Calu3 (cell line): ENCODE measurements at regions not wholly inside any gene's neighbourhood (a gene's known extent, or its start where the extent isn't known, plus 50 kb on each side); places are given as distances from the start of the nearest gene placed in this dataset.

Source experiments
- BruUV-seq: library from RNA; stranded (reverse); fragments of 400-500 nt; replicated peaks from 2 replicates; lab custom pipeline; 2021; lab: Mats Ljungman, UMichigan
- CTCF ChIA-PET: fragments of 300-600 bp; sonication (Branson Sonifier 250); formaldehyde crosslinking; loops from one replicate; lab custom pipeline; 2022; ENCODE audit warnings: antibody characterized with exemption; lab: Charles Lee
- DNase-seq: peaks from one replicate; pipeline ENCODE4 v3.0.0; 2022
- H3K27ac Mint-ChIP-seq: one replicate; pipeline ENCODE4 v1.8.0; 2022; ENCODE audit warnings: mixed read lengths; ENCODE audit not compliant: unreplicated experiment
- H3K27me3 Mint-ChIP-seq: one replicate; pipeline ENCODE4 v1.8.0; 2022; ENCODE audit warnings: mixed read lengths; ENCODE audit not compliant: unreplicated experiment
- H3K36me3 Mint-ChIP-seq: one replicate; pipeline ENCODE4 v1.8.0; 2022; ENCODE audit warnings: mild to moderate bottlenecking, moderate library complexity, mixed read lengths; ENCODE audit not compliant: insufficient read depth, unreplicated experiment
- H3K4me1 Mint-ChIP-seq: one replicate; pipeline ENCODE4 v1.8.0; 2022; ENCODE audit warnings: mild to moderate bottlenecking, low read depth, mixed read lengths; ENCODE audit not compliant: unreplicated experiment
- H3K4me3 Mint-ChIP-seq: one replicate; pipeline ENCODE4 v1.8.0; 2022; ENCODE audit warnings: mild to moderate bottlenecking, low read depth, moderate library complexity, mixed read lengths; ENCODE audit not compliant: unreplicated experiment
- H3K9me3 Mint-ChIP-seq: one replicate; pipeline ENCODE4 v1.8.0; 2022; ENCODE audit warnings: low read depth, mixed read lengths; ENCODE audit not compliant: unreplicated experiment
- intact Hi-C: fragments of 100-400 bp; cut with micrococcal nuclease; formaldehyde crosslinking; loops from one replicate; pipeline ENCODE4 v1.10.0; 2022; ENCODE audit not compliant: unreplicated experiment
- TF ChIP-seq, protein P1 (sequence below): fragments of 200-600 bp; IDR thresholded peaks from one replicate; pipeline ENCODE4 v1.8.0; 2022; ENCODE audit warnings: antibody characterized with exemption; ENCODE audit not compliant: unreplicated experiment

DNA sequence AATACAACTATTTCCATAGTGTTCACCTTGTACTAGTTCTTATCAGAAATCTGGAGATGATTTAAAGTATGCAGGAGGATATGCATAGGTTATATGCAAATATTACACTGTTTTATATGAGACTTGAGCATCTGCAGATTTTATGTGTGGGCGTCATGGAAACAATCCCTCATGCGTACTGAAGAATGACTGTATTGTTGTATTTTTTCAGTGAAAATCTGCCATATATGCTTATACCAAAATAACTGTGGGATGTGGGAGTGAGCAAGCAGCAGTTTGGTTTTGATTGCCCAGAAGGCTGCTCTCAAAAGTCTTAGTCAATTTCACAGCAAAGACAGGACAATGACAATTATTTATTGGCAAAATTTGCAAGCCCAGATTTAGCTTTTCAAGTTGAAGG is 238.8 kb upstream of the PCDH20 start:
- CTCF ChIA-PET: no interaction called here
- intact Hi-C loops: no loop called here
- Mint-ChIP-seq H3K27me3 (no peaks in the 10 kb centered on the region), H3K27ac (no peak overlapping the region), H3K36me3 (no peaks in the 10 kb centered on the region), H3K4me1 (no peaks in the 10 kb centered on the region), H3K9me3 (peaks cover 3% of the 10 kb centered on the region), H3K4me3 (no peak overlapping the region)
- TF ChIP-seq, protein P1, sequence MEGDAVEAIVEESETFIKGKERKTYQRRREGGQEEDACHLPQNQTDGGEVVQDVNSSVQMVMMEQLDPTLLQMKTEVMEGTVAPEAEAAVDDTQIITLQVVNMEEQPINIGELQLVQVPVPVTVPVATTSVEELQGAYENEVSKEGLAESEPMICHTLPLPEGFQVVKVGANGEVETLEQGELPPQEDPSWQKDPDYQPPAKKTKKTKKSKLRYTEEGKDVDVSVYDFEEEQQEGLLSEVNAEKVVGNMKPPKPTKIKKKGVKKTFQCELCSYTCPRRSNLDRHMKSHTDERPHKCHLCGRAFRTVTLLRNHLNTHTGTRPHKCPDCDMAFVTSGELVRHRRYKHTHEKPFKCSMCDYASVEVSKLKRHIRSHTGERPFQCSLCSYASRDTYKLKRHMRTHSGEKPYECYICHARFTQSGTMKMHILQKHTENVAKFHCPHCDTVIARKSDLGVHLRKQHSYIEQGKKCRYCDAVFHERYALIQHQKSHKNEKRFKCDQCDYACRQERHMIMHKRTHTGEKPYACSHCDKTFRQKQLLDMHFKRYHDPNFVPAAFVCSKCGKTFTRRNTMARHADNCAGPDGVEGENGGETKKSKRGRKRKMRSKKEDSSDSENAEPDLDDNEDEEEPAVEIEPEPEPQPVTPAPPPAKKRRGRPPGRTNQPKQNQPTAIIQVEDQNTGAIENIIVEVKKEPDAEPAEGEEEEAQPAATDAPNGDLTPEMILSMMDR: no peak
- DNase-seq: no peak
- BruUV-seq: no TSS peak

DNA sequence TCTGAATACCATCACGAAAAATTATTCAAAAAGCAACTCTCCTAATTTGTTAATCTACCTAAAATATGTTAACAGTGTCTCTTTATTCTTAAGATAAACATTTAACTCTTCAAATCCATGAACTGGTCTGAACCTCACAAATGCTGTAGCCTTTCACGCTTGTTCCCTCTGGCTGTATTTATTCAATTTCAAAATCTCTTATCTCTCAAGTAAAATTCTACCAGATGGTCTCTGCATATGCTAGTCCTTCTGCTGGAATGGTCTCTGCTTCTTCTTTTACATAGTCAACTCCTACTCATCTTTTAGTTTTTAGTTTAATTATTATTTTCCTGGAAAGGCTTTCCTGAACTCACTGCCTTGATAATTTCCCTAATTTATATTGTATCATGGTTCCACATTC is 232.9 kb upstream of the PCDH20 start:
- peaks cover 6% of the 10 kb centered on the region for H3K9me3 Mint-ChIP-seq
- no peaks in the 10 kb centered on the region for H3K4me1 Mint-ChIP-seq
- intact Hi-C loops: no loop called here
- DNase-seq: no peak
- no peaks in the 10 kb centered on the region for H3K27me3 Mint-ChIP-seq
- no peak overlapping the region for H3K4me3 Mint-ChIP-seq
- TF ChIP-seq, protein P1: no peak
- BruUV-seq: no TSS peak
- no peaks in the 10 kb centered on the region for H3K36me3 Mint-ChIP-seq
- CTCF ChIA-PET: no interaction called here
- H3K27ac Mint-ChIP-seq: no peak overlapping the region

DNA sequence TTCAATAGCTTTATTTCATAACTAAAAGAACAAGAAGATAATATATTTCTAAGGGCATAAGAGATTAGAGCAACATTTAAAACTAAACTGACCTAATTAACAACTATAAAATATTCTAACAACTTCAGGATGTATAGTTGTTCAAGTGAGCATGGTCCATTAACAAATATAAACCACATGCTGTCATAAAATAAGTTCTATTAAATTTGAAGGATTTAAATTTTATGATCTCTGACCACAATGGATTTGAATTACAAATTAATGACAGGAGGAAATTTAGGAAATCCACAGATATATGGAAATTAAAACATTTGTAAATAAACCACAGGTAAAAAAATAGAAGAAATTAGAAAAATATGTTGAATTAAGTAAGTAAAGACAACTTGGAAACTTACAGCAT is 196.5 kb upstream of the PCDH20 start:
- intact Hi-C loops: no loop called here
- no peak overlapping the region for H3K27ac Mint-ChIP-seq
- CTCF ChIA-PET: no interaction called here
- no peak for DNase-seq
- H3K9me3 Mint-ChIP-seq: peaks cover 9% of the 10 kb centered on the region
- no TSS peak for BruUV-seq
- no peaks in the 10 kb centered on the region for H3K4me1 Mint-ChIP-seq
- H3K36me3 Mint-ChIP-seq: no peaks in the 10 kb centered on the region
- no peak overlapping the region for H3K4me3 Mint-ChIP-seq
- no peaks in the 10 kb centered on the region for H3K27me3 Mint-ChIP-seq
- TF ChIP-seq, protein P1: no peak

DNA sequence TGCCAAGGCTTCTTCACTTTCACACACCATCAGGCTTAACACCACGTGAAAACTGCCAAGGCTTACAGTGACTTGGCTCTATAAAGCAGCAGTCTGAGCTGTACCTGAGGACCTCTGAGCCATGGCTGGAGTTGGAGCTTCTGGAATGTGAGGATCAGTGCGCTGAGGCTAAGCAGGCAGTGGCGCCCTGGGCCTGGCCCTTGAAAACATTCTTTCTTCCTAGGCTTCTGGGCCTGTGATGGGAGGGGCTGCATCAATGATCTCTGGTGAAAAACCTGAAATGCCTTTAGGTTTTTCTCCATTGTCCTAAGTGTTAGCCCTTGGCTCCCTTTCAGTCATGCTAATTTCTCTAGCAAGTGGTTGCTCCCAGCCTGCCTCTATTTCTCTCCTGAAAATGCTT is 192.5 kb upstream of the PCDH20 start:
- Mint-ChIP-seq H3K27ac (no peak overlapping the region), H3K9me3 (peaks cover 7% of the 10 kb centered on the region), H3K27me3 (no peaks in the 10 kb centered on the region), H3K4me3 (no peak overlapping the region), H3K4me1 (no peaks in the 10 kb centered on the region), H3K36me3 (no peaks in the 10 kb centered on the region)
- intact Hi-C loops: no loop called here
- CTCF ChIA-PET: no interaction called here
- BruUV-seq: no TSS peak
- DNase-seq: no peak
- TF ChIP-seq, protein P1: no peak
